Thyroid gland (tissue), 4 donors: ENCODE measurements at regions not wholly inside any gene's neighbourhood (a gene's known extent, or its start where the extent isn't known, plus 50 kb on each side); places are given as distances from the start of the nearest gene placed in this dataset.

ENCODE experiments used
- DNase-seq, 2 donors: peaks; one replicate each; pipeline ENCODE4 v3.0.0-alpha.2; 2019
- H3K27ac ChIP-seq, 3 donors: fragments of 200-600 bp; sonication (generic); 1 replicate in 2 of 3; 2 replicates in 1 of 3; pipeline ENCODE4 v1.5.1; 2016 to 2019; ENCODE audit warnings: mild to moderate bottlenecking in 1 of 3, moderate library complexity in 1 of 3
- H3K27me3 ChIP-seq: fragments of 200-600 bp; sonication (generic); one replicate; pipeline ENCODE4 v1.5.1; 2019
- H3K36me3 ChIP-seq, 2 donors: fragments of 200-600 bp; sonication (generic); one replicate each; pipeline ENCODE4 v1.5.1; 2016 to 2019
- H3K4me1 ChIP-seq, 2 donors: fragments of 200-600 bp; sonication (generic); one replicate each; pipeline ENCODE4 v1.5.1; 2017 to 2019
- H3K4me3 ChIP-seq, 3 donors: fragments of 200-600 bp; sonication (generic); replicated peaks in 1 of 3; 1 replicate in 2 of 3; 2 replicates in 1 of 3; pipeline ENCODE4 v1.5.1; 2016; ENCODE audit warnings: mild to moderate bottlenecking in 1 of 3
- H3K9me3 ChIP-seq: fragments of 200-600 bp; sonication (generic); one replicate; pipeline ENCODE4 v1.5.1; 2017
- POLR2A ChIP-seq, 2 donors: fragments of 450-650 bp; IDR thresholded peaks; one replicate each; pipeline ENCODE4 v1.6.1; 2017; ENCODE audit warnings: antibody characterized with exemption in 2 of 2, mild to moderate bottlenecking in 2 of 2, moderate library complexity in 1 of 2
- WGBS, 2 donors: methylation state at CpG; one replicate each; pipeline ENCODE4 v1.1.5; 2017; 5-methylcytosine and 5-hydroxymethylcytosine counted together
- intact Hi-C: fragments of 100-400 bp; cut with DNase I; formaldehyde crosslinking; loops from one replicate; pipeline ENCODE4 v1.15.1; 2023
- TF ChIP-seq, protein P1 (sequence below), 6 experiments: fragments of 200-600 bp in 3 of 6; fragments of 450-650 bp in 3 of 6; sonication (generic) in 3 of 6; IDR thresholded peaks; one replicate each; pipeline ENCODE4 v1.5.1; 2016 to 2019; ENCODE audit warnings: antibody characterized with exemption in 6 of 6, mild to moderate bottlenecking in 2 of 6, inconsistent platforms in 1 of 6, moderate library complexity in 1 of 6

DNA sequence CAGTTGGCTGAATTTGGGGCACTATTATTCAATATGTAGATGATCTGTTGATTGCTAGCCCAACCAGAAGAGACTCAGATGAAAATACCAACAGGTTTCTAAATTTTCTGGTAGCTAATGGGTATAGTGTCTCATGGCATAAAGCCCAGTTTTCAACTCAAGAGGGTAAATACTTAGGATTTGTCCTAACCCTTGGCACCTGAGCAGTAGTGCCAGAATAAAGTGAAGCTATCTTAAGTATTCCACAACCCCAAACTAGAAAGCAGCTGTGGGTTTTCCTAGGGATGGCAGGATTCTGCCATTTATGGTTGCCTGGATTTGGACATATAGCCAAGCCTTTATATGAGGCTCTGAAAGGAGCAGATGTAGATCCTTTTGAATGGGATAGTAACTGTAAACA is 119.0 kb downstream of the AGTR2 start:
- Histone ChIP-seq H3K27ac (no peak overlapping the region), H3K27me3 (no peaks in the 10 kb centered on the region), H3K4me1 (no peaks in the 10 kb centered on the region), H3K36me3 (no peaks in the 10 kb centered on the region), H3K4me3 (no peak overlapping the region), H3K9me3 (no peaks in the 10 kb centered on the region)
- DNase-seq, result no peak
- no peak for TF ChIP-seq POLR2A (IDR thresholded peaks at IDR 0.05)
- TF ChIP-seq, protein P1, sequence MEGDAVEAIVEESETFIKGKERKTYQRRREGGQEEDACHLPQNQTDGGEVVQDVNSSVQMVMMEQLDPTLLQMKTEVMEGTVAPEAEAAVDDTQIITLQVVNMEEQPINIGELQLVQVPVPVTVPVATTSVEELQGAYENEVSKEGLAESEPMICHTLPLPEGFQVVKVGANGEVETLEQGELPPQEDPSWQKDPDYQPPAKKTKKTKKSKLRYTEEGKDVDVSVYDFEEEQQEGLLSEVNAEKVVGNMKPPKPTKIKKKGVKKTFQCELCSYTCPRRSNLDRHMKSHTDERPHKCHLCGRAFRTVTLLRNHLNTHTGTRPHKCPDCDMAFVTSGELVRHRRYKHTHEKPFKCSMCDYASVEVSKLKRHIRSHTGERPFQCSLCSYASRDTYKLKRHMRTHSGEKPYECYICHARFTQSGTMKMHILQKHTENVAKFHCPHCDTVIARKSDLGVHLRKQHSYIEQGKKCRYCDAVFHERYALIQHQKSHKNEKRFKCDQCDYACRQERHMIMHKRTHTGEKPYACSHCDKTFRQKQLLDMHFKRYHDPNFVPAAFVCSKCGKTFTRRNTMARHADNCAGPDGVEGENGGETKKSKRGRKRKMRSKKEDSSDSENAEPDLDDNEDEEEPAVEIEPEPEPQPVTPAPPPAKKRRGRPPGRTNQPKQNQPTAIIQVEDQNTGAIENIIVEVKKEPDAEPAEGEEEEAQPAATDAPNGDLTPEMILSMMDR (IDR thresholded peaks at IDR 0.05), result no peak
- intact Hi-C loops, result no loop called here

DNA sequence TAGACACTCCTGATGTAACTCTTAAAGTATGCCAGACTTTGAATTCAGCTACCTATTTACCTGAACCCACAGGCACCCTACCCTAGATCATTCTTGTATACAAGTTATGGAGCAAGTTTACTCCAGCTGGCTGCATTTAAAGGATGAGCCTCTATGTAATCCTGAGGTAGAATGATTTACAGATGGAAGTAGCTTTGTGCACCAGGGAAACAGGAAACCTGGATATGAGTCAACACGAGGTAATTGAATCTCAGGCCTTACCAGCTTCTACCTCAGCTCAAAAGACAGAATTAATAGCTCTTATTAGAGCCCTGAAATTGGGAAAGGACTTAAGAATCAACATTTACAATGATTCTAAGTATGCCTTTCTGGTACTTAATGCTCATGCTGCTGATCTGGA is 119.8 kb downstream of the AGTR2 start:
- no peak overlapping the region for H3K27ac ChIP-seq
- 62 to 70% methylated on average over 1 of the region's 1 CpG for WGBS, 2 donors
- no peaks in the 10 kb centered on the region for H3K27me3 ChIP-seq
- TF ChIP-seq POLR2A (IDR thresholded peaks at IDR 0.05), result no peak
- TF ChIP-seq, protein P1 (IDR thresholded peaks at IDR 0.05), result no peak
- H3K36me3 ChIP-seq, result no peaks in the 10 kb centered on the region
- H3K4me1 ChIP-seq, result no peaks in the 10 kb centered on the region
- H3K9me3 ChIP-seq, result no peaks in the 10 kb centered on the region
- H3K4me3 ChIP-seq, result no peak overlapping the region
- intact Hi-C loops, result no loop called here
- DNase-seq, result no peak

GRCh38 chrX:116292183-116292582 is 121.6 kb downstream of the AGTR2 start:
- 94 to 97% methylated on average over 4 of the region's 4 CpGs for WGBS, 2 donors
- no peaks in the 10 kb centered on the region for H3K4me1 ChIP-seq
- DNase-seq, result no peak
- intact Hi-C loops, result no loop called here
- TF ChIP-seq POLR2A (IDR thresholded peaks at IDR 0.05), result no peak
- TF ChIP-seq, protein P1 (IDR thresholded peaks at IDR 0.05), result no peak
- no peaks in the 10 kb centered on the region for H3K36me3 ChIP-seq
- H3K9me3 ChIP-seq, result no peaks in the 10 kb centered on the region
- H3K27me3 ChIP-seq, result no peaks in the 10 kb centered on the region
- H3K27ac ChIP-seq, result no peak overlapping the region
- H3K4me3 ChIP-seq, result no peak overlapping the region

DNA sequence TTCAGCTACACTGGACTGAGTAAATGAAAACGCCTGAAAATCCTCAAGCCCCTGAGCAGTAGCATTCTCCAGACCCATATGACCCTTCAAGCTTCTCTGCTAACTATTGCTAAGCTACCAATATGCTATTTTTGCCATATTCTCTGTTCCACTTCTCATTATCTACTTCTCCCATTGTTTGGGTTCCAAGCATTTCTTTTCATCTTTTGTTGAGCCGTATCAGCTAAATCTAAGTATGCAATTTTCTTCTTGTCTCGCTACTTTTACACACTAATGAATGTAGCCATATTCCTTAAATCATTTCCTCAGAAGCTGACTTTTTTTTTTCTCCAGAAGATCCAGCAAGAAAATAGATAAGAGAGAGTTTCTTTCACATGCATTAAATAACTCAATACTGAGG is 128.4 kb downstream of the AGTR2 start:
- Histone ChIP-seq H3K4me3 (no peak overlapping the region), H3K36me3 (no peaks in the 10 kb centered on the region), H3K9me3 (no peaks in the 10 kb centered on the region), H3K27me3 (no peaks in the 10 kb centered on the region), H3K27ac (no peak overlapping the region), H3K4me1 (no peaks in the 10 kb centered on the region)
- no peak for TF ChIP-seq POLR2A (IDR thresholded peaks at IDR 0.05)
- TF ChIP-seq, protein P1 (IDR thresholded peaks at IDR 0.05), result no peak
- no peak for DNase-seq
- intact Hi-C loops, result no loop called here
- WGBS, 2 donors, result 78 to 86% methylated on average over 3 of the region's 3 CpGs

DNA sequence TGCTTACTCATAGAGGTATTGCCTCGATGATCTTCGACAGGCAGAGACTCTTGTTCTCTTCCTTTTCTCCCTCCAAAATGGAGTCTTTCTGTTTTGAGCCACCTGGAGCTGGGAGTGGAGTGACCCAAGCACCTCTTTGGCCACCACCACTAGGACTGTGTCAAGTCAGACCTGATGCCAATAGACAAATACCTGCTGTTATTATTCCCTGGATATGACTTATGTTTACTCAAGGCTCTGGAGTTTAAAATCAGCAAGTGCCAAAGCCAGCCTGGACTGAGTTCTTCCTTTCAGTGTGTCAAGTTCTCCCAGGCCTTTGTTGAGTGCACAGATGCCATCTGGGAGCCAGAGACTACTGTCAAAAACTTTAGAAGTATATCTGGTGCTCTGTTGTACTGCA is 130.2 kb upstream of the SLC6A14 start:
- WGBS, 2 donors, result 44 to 91% methylated on average over 2 of the region's 2 CpGs
- Histone ChIP-seq H3K9me3 (no peaks in the 10 kb centered on the region), H3K4me1 (no peaks in the 10 kb centered on the region), H3K27ac (no peak overlapping the region), H3K36me3 (no peaks in the 10 kb centered on the region), H3K4me3 (no peak overlapping the region), H3K27me3 (no peaks in the 10 kb centered on the region)
- DNase-seq, result no peak
- TF ChIP-seq, protein P1 (IDR thresholded peaks at IDR 0.05), result no peak
- TF ChIP-seq POLR2A (IDR thresholded peaks at IDR 0.05), result no peak
- intact Hi-C loops, result no loop called here
